ENCODE measurements at regions not wholly inside any gene's neighbourhood (a gene's known extent, or its start where the extent isn't known, plus 50 kb on each side); places are given as distances from the start of the nearest gene placed in this dataset.

GRCh38 chr4:171759274-171759673, 53.9 kb upstream of the GALNTL6 start:
- DNase-seq (ENCODE audit: extremely low read depth, low read depth), result no peak
- TF ChIP-seq CTCF (IDR thresholded peaks at IDR 0.05; ENCODE audit: low read depth, low read length, missing control alignments), result no peak

GRCh38 chr4:171751538-171751937, 61.7 kb upstream of the GALNTL6 start:
- TF ChIP-seq CTCF (IDR thresholded peaks at IDR 0.05; ENCODE audit: low read depth, low read length, missing control alignments), result no peak
- H3K4me3 ChIP-seq (replicated peaks; ENCODE audit: low read depth, low read length), result no peak overlapping the region
- no peak for DNase-seq (ENCODE audit: extremely low read depth, low read depth)

More at GRCh38 chr4:171759274-171759673, 53.9 kb upstream of the GALNTL6 start:
- no peak overlapping the region for H3K4me3 ChIP-seq (replicated peaks; ENCODE audit: low read depth, low read length)

- no peak for DNase-seq (ENCODE audit: extremely low read depth, low read depth)
- no peak for TF ChIP-seq CTCF (IDR thresholded peaks at IDR 0.05; ENCODE audit: low read depth, low read length, missing control alignments)
- no peak overlapping the region for H3K4me3 ChIP-seq (replicated peaks; ENCODE audit: low read depth, low read length)
Observed at GRCh38 chr4:171746418-171746817, 66.8 kb upstream of the GALNTL6 start.

- no peak for TF ChIP-seq CTCF (IDR thresholded peaks at IDR 0.05; ENCODE audit: low read depth, low read length, missing control alignments)
- H3K4me3 ChIP-seq (replicated peaks; ENCODE audit: low read depth, low read length), result no peak overlapping the region
- no peak for DNase-seq (ENCODE audit: extremely low read depth, low read depth)
Observed at GRCh38 chr4:171742436-171742835, 70.8 kb upstream of the GALNTL6 start.

GRCh38 chr4:171727185-171727584, 86.0 kb upstream of the GALNTL6 start:
- DNase-seq (ENCODE audit: extremely low read depth, low read depth), result no peak
- TF ChIP-seq CTCF (IDR thresholded peaks at IDR 0.05; ENCODE audit: low read depth, low read length, missing control alignments), result no peak
- no peak overlapping the region for H3K4me3 ChIP-seq (replicated peaks; ENCODE audit: low read depth, low read length)

- no peak for TF ChIP-seq CTCF (IDR thresholded peaks at IDR 0.05; ENCODE audit: low read depth, low read length, missing control alignments)
- DNase-seq (ENCODE audit: extremely low read depth, low read depth), result no peak
- H3K4me3 ChIP-seq (replicated peaks; ENCODE audit: low read depth, low read length), result no peak overlapping the region
Observed at GRCh38 chr4:171721937-171722336, 91.3 kb upstream of the GALNTL6 start.

- DNase-seq (ENCODE audit: extremely low read depth, low read depth), result no peak
- TF ChIP-seq CTCF (IDR thresholded peaks at IDR 0.05; ENCODE audit: low read depth, low read length, missing control alignments), result no peak
- H3K4me3 ChIP-seq (replicated peaks; ENCODE audit: low read depth, low read length), result no peak overlapping the region
Observed at GRCh38 chr4:171719691-171720090, 93.5 kb upstream of the GALNTL6 start.

Data from HFF-Myc (cell line).